ENCODE measurements at regions not wholly inside any gene's neighbourhood (a gene's known extent, or its start where the extent isn't known, plus 50 kb on each side); places are given as distances from the start of the nearest gene placed in this dataset.

DNA sequence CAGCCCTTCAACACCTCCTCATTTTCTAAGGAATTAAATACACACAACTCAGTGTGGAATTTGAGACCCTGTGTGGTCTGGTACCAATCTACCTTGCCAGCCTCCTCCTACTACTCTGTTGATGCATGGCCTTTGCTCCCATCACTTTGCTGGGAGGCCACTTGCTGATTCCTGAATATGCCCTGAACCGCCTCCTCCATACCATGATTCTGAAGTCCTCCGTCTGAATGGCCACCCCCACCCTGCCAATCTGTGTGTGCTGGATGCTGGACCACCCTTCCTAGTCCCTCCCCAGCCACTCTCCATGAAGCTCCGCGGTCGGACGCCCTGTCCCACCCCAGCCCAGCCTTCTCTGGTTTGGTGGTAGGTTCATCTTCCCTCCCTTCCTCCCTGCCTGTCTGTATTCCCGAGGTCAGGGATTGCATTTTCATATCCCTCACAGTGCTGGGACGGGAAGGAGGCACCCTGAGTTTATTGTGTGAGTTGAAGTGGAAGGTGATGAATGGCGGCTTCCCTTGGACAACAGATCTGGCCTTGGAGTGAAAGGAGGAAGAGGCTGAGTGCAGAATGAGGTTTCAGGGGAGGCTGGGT, 138.3 kb downstream of the CDC5L start:
- H3K27me3 Mint-ChIP-seq (ENCODE audit: low read depth): no peaks in the 10 kb centered on the region
- H3K9me3 Mint-ChIP-seq: peaks cover 9% of the 10 kb centered on the region
- no peak for DNase-seq (ENCODE audit: low spot score)
- CTCF ChIA-PET: no interaction called here
- POLR2A ChIA-PET: no interaction called here
- no peak for TF ChIP-seq CBFB (CRISPR knock-in tag; IDR thresholded peaks at IDR 0.05; ENCODE audit: low read depth)
- TF ChIP-seq, protein P1, sequence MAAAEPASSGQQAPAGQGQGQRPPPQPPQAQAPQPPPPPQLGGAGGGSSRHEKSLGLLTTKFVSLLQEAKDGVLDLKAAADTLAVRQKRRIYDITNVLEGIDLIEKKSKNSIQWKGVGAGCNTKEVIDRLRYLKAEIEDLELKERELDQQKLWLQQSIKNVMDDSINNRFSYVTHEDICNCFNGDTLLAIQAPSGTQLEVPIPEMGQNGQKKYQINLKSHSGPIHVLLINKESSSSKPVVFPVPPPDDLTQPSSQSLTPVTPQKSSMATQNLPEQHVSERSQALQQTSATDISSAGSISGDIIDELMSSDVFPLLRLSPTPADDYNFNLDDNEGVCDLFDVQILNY (CRISPR knock-in tag; IDR thresholded peaks at IDR 0.05): no peak
- TF ChIP-seq NFATC4 (CRISPR knock-in tag; IDR thresholded peaks at IDR 0.05): no peak
- no peak for TF ChIP-seq MXD4 (CRISPR knock-in tag; IDR thresholded peaks at IDR 0.05; ENCODE audit: borderline replicate concordance)
- TF ChIP-seq, protein P2, sequence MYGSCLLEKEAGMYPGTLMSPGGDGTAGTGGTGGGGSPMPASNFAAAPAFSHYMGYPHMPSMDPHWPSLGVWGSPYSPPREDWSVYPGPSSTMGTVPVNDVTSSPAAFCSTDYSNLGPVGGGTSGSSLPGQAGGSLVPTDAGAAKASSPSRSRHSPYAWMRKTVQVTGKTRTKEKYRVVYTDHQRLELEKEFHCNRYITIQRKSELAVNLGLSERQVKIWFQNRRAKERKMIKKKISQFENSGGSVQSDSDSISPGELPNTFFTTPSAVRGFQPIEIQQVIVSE (CRISPR knock-in tag; IDR thresholded peaks at IDR 0.05; ENCODE audit: borderline replicate concordance): no peak
- no peak overlapping the region for H3K4me3 Mint-ChIP-seq
- H3K4me1 Mint-ChIP-seq: peaks cover 14% of the 10 kb centered on the region
- no peaks in the 10 kb centered on the region for H3K36me3 Mint-ChIP-seq
- H3K27ac Mint-ChIP-seq: no peak overlapping the region
- ATAC-seq: no peak

DNA sequence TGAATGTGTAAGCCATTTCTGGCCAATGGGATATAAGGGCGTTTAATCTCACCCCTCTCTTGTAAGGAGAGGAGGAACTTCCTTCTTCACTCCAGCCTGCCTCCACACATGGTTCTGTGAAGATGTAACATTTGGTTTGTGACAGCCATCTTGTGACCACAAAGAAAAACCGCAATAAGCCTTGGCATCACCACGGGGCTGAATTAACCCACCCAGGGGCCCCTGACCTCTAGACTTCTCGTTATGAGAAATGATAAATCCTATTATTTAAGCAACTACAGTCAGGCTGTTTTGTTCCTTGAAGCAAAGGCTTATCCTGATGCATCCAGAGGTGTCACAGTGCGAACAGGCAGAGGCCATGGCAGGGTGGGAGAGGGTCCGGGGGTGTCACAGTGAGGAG, 139.7 kb downstream of the CDC5L start:
- Mint-ChIP-seq H3K27ac (no peak overlapping the region), H3K36me3 (no peaks in the 10 kb centered on the region), H3K4me1 (peaks cover 14% of the 10 kb centered on the region), H3K9me3 (peaks cover 9% of the 10 kb centered on the region), H3K4me3 (no peak overlapping the region), H3K27me3 (ENCODE audit: low read depth) (no peaks in the 10 kb centered on the region)
- ChIA-PET CTCF (interaction anchor here (1.3 kb wide), 1 partner anchor 58 kb away, joined by 4 read pairs; no protein-coding TSS in a partner anchor), POLR2A (no interaction called here)
- DNase-seq (ENCODE audit: low spot score) (no peak), ATAC-seq (no peak)
- TF ChIP-seq EMX1 (CRISPR knock-in tag; IDR thresholded peaks at IDR 0.05) (no peak), MXD4 (CRISPR knock-in tag; IDR thresholded peaks at IDR 0.05; ENCODE audit: borderline replicate concordance) (no peak), ESRRA (CRISPR knock-in tag; IDR thresholded peaks at IDR 0.05; ENCODE audit: borderline replicate concordance) (no peak), ZBTB21 (CRISPR knock-in tag; IDR thresholded peaks at IDR 0.05; ENCODE audit: borderline replicate concordance) (no peak), NR3C1 (CRISPR knock-in tag; conservative IDR thresholded peaks at IDR 0.05; ENCODE audit: low read depth) (no peak), ATF1 (CRISPR knock-in tag; IDR thresholded peaks at IDR 0.05) (no peak), SMAD4 (CRISPR knock-in tag; IDR thresholded peaks at IDR 0.05) (no peak), GTF2I (CRISPR knock-in tag; conservative IDR thresholded peaks at IDR 0.05) (no peak), ZNF396 (CRISPR knock-in tag; IDR thresholded peaks at IDR 0.05; ENCODE audit: borderline replicate concordance) (no peak), MYBL2 (CRISPR knock-in tag; IDR thresholded peaks at IDR 0.05) (no peak), ZNF219 (CRISPR knock-in tag; IDR thresholded peaks at IDR 0.05; ENCODE audit: borderline replicate concordance) (no peak), KAT7 (CRISPR knock-in tag; IDR thresholded peaks at IDR 0.05; ENCODE audit: borderline replicate concordance) (no peak), FOXJ3 (CRISPR knock-in tag; IDR thresholded peaks at IDR 0.05; ENCODE audit: borderline replicate concordance) (no peak), JAZF1 (CRISPR knock-in tag; IDR thresholded peaks at IDR 0.05) (no peak), GABPB1 (CRISPR knock-in tag; IDR thresholded peaks at IDR 0.05) (no peak), SMAD3 (CRISPR knock-in tag; IDR thresholded peaks at IDR 0.05; ENCODE audit: borderline replicate concordance) (no peak), RORB (CRISPR knock-in tag; IDR thresholded peaks at IDR 0.05) (no peak)
- TF ChIP-seq, protein P3, sequence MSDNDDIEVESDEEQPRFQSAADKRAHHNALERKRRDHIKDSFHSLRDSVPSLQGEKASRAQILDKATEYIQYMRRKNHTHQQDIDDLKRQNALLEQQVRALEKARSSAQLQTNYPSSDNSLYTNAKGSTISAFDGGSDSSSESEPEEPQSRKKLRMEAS (CRISPR knock-in tag; IDR thresholded peaks at IDR 0.05): no peak
- TF ChIP-seq, protein P4, sequence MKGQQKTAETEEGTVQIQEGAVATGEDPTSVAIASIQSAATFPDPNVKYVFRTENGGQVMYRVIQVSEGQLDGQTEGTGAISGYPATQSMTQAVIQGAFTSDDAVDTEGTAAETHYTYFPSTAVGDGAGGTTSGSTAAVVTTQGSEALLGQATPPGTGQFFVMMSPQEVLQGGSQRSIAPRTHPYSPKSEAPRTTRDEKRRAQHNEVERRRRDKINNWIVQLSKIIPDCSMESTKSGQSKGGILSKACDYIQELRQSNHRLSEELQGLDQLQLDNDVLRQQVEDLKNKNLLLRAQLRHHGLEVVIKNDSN (CRISPR knock-in tag; IDR thresholded peaks at IDR 0.05): no peak
- TF ChIP-seq, protein P5, sequence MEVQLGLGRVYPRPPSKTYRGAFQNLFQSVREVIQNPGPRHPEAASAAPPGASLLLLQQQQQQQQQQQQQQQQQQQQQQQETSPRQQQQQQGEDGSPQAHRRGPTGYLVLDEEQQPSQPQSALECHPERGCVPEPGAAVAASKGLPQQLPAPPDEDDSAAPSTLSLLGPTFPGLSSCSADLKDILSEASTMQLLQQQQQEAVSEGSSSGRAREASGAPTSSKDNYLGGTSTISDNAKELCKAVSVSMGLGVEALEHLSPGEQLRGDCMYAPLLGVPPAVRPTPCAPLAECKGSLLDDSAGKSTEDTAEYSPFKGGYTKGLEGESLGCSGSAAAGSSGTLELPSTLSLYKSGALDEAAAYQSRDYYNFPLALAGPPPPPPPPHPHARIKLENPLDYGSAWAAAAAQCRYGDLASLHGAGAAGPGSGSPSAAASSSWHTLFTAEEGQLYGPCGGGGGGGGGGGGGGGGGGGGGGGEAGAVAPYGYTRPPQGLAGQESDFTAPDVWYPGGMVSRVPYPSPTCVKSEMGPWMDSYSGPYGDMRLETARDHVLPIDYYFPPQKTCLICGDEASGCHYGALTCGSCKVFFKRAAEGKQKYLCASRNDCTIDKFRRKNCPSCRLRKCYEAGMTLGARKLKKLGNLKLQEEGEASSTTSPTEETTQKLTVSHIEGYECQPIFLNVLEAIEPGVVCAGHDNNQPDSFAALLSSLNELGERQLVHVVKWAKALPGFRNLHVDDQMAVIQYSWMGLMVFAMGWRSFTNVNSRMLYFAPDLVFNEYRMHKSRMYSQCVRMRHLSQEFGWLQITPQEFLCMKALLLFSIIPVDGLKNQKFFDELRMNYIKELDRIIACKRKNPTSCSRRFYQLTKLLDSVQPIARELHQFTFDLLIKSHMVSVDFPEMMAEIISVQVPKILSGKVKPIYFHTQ (CRISPR knock-in tag; IDR thresholded peaks at IDR 0.05): no peak
